ENCODE measurements at regions not wholly inside any gene's neighbourhood (a gene's known extent, or its start where the extent isn't known, plus 50 kb on each side); places are given as distances from the start of the nearest gene placed in this dataset.

DNA sequence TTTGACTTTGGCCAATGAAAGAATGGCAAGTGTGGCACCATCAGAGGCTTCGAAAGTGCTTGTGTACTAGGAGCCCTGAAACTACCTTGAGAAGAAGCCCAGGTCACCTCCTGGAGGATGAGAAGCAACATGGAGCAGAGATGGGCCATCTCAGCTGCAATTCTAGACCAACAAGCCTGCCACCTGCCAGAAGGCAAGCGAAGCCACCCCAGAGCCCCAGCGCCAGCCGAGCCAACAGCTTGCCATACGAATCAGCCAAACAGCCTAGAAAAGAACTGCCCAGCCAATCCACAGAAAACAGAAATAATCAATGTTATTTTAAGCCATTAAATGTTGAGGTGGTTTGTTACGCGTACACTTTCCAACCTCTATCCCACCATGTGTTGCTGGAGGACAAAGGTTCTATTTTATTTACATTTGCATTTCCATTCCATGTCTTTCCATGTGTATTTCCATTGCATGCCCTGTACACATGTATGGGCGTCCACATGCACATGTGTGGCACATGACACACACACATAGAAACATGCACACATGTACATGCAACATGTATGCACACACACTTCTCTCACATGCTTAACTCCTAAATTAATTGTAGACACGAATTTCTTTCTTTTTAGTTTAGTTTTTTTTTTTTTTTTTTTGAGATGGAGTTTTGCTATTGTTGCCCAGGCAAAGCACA is 144.3 kb upstream of the TNRC6C start:
- TF ChIP-seq, protein P1, sequence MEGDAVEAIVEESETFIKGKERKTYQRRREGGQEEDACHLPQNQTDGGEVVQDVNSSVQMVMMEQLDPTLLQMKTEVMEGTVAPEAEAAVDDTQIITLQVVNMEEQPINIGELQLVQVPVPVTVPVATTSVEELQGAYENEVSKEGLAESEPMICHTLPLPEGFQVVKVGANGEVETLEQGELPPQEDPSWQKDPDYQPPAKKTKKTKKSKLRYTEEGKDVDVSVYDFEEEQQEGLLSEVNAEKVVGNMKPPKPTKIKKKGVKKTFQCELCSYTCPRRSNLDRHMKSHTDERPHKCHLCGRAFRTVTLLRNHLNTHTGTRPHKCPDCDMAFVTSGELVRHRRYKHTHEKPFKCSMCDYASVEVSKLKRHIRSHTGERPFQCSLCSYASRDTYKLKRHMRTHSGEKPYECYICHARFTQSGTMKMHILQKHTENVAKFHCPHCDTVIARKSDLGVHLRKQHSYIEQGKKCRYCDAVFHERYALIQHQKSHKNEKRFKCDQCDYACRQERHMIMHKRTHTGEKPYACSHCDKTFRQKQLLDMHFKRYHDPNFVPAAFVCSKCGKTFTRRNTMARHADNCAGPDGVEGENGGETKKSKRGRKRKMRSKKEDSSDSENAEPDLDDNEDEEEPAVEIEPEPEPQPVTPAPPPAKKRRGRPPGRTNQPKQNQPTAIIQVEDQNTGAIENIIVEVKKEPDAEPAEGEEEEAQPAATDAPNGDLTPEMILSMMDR (IDR thresholded peaks at IDR 0.05; ENCODE audit: insufficient read depth, low read length, poor library complexity, severe bottlenecking): no peak
- TF ChIP-seq EZH2phosphoT487 (conservative IDR thresholded peaks at IDR 0.05; ENCODE audit: low read length): no peak
